Bronchial epithelial cell (primary cell): ENCODE measurements at regions not wholly inside any gene's neighbourhood (a gene's known extent, or its start where the extent isn't known, plus 50 kb on each side); places are given as distances from the start of the nearest gene placed in this dataset.

Experiments
- DNase-seq: peaks from one replicate; pipeline ENCODE4 v3.0.0-alpha.2; 2010; ENCODE audit warnings: low read depth
- FAIRE-seq: peaks from 2 replicates; lab custom pipeline; 2011; peaks lifted over from hg19 to GRCh38; lab: Jason Lieb, UNC
- H3K27me3 ChIP-seq: 2 replicates; pipeline ENCODE4 v1.5.1; 2011; ENCODE audit warnings: low read length; ENCODE audit not compliant: control insufficient read depth, insufficient read depth
- H3K36me3 ChIP-seq: 2 replicates; pipeline ENCODE4 v1.5.1; 2011; ENCODE audit warnings: low read length; ENCODE audit not compliant: control insufficient read depth, insufficient read depth
- H3K4me3 ChIP-seq: 2 replicates; pipeline ENCODE4 v1.5.1; 2011; ENCODE audit warnings: mild to moderate bottlenecking, low read depth, low read length, control low read depth
- TF ChIP-seq, protein P1 (sequence below): IDR thresholded peaks from 2 replicates; pipeline ENCODE4 v1.5.1; 2011; ENCODE audit warnings: mild to moderate bottlenecking, moderate library complexity, low read length, control low read depth, inconsistent platforms; ENCODE audit not compliant: insufficient read depth, severe bottlenecking

- H3K36me3 ChIP-seq: no peaks in the 10 kb centered on the region
- no peak overlapping the region for H3K4me3 ChIP-seq
- DNase-seq (no peak), FAIRE-seq (no peak)
- H3K27me3 ChIP-seq: no peaks in the 10 kb centered on the region
- TF ChIP-seq, protein P1, sequence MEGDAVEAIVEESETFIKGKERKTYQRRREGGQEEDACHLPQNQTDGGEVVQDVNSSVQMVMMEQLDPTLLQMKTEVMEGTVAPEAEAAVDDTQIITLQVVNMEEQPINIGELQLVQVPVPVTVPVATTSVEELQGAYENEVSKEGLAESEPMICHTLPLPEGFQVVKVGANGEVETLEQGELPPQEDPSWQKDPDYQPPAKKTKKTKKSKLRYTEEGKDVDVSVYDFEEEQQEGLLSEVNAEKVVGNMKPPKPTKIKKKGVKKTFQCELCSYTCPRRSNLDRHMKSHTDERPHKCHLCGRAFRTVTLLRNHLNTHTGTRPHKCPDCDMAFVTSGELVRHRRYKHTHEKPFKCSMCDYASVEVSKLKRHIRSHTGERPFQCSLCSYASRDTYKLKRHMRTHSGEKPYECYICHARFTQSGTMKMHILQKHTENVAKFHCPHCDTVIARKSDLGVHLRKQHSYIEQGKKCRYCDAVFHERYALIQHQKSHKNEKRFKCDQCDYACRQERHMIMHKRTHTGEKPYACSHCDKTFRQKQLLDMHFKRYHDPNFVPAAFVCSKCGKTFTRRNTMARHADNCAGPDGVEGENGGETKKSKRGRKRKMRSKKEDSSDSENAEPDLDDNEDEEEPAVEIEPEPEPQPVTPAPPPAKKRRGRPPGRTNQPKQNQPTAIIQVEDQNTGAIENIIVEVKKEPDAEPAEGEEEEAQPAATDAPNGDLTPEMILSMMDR: no peak
These were observed 71.7 kb upstream of the FZD10 start for GRCh38 chr12:130090542-130090941.

- H3K36me3 ChIP-seq: no peaks in the 10 kb centered on the region
- TF ChIP-seq, protein P1: no peak
- no peak overlapping the region for H3K4me3 ChIP-seq
- no peak for DNase-seq
- FAIRE-seq: no peak
- H3K27me3 ChIP-seq: no peaks in the 10 kb centered on the region
These were observed 68.9 kb upstream of the FZD10 start for GRCh38 chr12:130093380-130093779.

- DNase-seq (peak; percentile 37), FAIRE-seq (no peak)
- no peak overlapping the region for H3K4me3 ChIP-seq
- H3K36me3 ChIP-seq: no peaks in the 10 kb centered on the region
- TF ChIP-seq, protein P1: no peak
- no peaks in the 10 kb centered on the region for H3K27me3 ChIP-seq
These were observed 64.9 kb upstream of the FZD10 start for GRCh38 chr12:130097342-130097741.

DNA sequence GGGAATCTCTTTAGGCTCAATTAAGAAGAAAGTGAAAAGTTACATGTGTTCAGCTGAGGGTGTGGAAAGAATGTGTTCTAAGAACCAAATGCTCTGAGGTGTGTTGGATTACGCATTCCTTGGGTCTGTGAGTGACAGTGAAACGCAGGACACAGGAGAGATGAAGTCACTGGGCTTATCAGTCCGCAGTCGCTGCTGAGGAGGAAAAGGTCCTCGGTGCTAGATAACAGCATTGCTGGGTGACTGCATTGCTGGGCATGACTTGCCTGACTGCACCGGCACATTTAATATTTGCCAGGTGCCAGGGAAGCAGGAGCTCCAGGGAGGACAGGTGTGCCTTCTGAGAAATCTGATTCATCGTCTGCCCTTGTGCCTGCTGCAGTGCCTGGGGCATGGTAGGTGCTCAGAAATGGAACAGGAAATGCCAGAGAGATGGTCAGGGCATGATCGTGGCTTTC is 64.4 kb upstream of the FZD10 start:
- H3K27me3 ChIP-seq: no peaks in the 10 kb centered on the region
- FAIRE-seq: no peak
- H3K4me3 ChIP-seq: no peak overlapping the region
- TF ChIP-seq, protein P1: no peak
- DNase-seq: peak; percentile 98
- H3K36me3 ChIP-seq: no peaks in the 10 kb centered on the region

- TF ChIP-seq, protein P1: no peak
- DNase-seq: no peak
- H3K36me3 ChIP-seq: no peaks in the 10 kb centered on the region
- no peak overlapping the region for H3K4me3 ChIP-seq
- H3K27me3 ChIP-seq: no peaks in the 10 kb centered on the region
- no peak for FAIRE-seq
These were observed 63.8 kb upstream of the FZD10 start for GRCh38 chr12:130098301-130099005.
